ENCODE measurements at regions not wholly inside any gene's neighbourhood (a gene's known extent, or its start where the extent isn't known, plus 50 kb on each side); places are given as distances from the start of the nearest gene placed in this dataset.

DNA sequence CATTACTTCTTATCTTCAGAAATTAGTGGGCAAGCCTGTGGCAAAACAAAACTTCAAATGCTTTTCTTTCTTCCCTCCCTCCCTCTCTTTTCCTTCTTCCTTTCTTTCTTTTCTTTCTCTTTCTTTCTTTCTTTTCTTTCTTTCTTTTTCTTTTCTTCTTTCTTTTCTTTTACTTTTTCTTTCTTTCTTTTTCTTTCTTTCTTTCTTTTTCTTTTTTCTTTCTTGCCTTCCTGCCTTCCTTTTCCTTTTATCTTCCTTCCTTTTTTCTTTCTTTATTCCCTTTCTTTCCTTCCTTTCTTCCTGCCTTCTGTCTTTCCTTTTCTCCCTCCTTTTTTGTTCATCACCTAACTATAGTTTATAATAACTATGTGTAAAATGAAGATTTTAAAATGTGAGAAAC, 295.1 kb downstream of the SMOC2 start:
- DNase-seq: no peak

DNA sequence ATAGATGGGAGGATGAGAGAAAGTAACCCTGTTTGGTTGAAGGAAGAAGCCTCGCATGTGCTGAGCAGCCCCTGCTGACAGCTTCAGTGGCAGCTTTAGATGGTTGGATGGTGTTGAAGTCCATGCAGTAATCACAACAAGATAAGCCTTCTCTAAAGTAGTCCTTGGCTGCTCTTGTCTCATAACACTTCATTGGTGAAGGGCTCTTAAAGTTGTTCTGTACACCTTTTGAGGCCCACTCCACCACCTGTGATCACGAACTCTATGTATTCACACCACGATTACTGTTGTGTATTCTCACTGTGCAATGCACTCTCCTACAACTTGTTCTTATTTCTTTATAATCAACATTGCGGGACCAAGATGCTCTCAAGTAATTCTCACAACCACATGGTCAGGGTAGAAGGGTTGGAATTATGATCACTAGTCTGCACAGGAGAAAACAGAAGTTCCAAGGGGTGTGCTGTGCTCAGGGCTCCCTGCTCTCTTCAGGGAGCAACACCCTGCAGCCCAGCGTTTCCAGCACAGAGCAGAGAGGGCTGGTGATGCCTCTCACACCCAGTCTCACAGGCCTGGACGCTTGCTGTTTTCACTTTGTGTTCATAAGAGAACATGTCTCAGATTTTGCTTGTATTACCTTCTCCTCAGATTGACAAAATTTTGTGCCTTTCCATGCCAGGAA, 294.4 kb downstream of the SMOC2 start:
- no peak for DNase-seq

DNA sequence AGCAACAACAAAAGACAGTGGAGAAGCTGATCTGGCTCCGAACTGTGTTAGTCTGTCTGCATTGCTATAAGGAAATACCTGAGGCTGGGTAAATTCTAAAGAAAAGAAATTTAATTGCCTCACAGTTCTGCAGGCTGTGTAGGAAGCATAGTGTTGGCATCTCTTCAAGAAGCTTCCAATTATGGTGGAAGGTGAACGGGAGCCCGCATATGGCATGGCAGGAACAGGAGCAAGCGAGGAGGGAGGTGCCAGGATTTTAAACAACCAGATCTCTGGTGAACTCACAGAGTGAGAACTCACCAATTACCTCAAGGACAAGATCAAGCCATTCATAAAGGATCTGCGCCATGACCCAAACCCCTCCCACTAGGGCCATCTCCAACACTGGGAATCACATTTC, 293.5 kb downstream of the SMOC2 start:
- no peak for DNase-seq

DNA sequence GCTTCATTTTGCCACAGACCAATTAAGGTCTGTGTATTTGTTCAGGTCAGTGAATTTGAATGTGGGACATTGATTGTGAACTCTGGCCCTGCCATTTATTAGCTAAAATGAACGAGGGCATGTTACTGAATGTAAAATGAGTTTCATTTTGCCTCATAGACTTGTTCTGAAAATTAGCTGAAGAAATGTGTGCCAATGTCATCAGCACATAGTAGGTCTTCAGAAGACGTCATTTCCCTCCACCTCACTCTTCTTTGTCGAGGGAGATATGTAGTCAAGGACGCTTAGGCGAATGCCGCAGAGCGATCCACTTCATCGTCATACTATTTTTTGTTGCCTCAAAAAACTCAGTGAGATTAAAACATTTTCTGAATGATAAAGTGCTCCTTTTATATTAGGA, 291.7 kb downstream of the SMOC2 start:
- DNase-seq: no peak

DNA sequence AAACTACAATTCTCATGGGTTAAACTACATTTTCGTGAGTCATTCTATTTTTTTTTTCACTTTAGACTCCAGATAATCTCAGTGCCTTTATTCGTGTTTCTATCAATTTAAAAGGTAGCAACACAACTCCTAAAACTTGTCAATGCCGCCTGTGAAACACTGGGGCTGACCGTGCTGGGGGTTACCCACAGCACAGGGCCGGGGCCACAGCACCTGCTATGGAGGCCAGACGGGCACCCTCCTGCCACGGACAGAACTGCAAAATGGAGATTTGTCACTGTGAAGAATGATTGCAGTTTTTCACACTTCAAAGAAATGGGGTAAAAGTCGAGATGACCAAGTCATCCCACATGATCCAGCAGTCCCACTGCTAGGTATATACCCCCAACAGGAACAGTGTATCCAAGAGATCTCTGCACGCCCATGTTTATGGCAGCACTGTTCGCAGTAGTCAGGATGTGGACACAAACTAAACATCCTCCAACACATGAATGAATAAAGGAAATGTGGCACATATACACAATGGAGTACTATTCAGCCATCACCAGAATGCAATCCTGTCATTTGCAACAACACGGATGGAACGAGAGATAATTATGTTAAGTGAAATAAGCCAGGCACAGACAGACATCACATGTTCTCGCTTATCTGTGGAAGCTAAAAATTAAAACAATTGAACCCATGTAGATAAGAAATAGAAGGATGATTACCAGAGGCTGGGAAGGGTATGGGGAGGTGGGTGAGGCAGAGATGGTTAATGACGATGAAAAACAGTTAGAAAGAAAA, 290.1 kb downstream of the SMOC2 start:
- no peak for DNase-seq

DNA sequence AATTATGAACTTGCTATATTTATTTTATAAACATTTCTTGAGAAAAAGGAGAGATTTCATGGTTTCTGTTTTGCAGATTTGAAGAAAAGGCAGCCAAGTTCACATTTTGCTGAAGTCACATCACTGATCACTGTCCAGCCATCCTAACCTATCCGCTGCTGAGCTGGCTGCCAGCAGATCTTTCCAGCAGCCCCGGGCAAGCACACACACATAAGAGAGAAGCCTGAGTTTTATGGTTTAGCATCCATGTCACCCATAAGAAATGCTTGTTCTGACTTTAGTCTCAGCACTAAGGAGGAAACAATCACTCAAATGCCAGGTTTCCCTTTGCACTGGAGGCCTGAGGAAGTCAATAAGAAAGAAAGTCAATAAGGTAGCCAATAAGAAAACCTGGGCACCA, 287.1 kb downstream of the SMOC2 start:
- no peak for DNase-seq

DNA sequence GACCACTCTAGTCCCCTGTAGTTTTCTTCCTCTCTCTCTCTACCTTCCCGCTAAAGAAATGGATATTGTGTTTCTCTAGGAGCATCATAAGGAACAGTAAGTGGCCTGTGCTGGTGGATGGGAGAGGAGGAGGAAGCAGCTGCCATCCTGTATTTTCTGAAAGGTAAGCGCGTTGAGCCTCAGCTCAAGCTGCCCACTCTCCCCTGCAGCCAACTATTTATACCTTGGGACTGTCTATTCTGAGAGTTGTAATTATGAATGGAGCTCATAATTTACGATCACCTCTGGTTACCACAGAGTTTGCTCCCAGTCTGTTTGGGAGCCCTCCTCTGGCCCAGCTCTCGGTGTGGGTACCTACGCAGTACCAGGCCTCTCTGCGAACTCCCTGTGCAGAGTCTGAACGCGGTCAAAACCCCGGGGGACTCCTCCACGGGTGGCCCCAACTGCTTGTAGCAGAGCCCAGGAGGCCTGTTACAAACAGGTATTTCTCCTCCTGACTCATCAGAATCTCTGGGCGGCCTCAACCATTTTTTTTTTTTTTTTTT, 285.4 kb downstream of the SMOC2 start:
- no peak for DNase-seq

DNA sequence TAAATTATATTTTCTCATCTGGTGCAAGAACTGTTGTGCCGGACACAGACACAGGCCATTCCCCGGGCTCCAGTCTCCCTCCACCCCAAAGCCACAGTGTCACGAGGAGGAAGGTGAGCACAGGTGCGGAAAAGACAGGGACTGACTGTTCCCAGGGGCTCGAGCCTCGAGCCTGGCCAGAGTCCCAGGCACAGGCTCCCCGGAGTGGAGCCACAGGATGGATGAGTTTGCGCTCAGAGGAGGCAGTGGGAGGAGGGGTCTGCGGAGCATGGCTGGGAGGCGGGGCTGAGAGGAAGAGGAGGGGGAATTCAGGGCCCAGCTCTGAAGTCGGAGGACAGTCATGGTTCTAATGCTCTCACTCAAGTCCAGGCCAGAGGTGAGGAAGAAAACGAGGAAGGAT, 284.8 kb downstream of the SMOC2 start:
- DNase-seq: no peak

DNA sequence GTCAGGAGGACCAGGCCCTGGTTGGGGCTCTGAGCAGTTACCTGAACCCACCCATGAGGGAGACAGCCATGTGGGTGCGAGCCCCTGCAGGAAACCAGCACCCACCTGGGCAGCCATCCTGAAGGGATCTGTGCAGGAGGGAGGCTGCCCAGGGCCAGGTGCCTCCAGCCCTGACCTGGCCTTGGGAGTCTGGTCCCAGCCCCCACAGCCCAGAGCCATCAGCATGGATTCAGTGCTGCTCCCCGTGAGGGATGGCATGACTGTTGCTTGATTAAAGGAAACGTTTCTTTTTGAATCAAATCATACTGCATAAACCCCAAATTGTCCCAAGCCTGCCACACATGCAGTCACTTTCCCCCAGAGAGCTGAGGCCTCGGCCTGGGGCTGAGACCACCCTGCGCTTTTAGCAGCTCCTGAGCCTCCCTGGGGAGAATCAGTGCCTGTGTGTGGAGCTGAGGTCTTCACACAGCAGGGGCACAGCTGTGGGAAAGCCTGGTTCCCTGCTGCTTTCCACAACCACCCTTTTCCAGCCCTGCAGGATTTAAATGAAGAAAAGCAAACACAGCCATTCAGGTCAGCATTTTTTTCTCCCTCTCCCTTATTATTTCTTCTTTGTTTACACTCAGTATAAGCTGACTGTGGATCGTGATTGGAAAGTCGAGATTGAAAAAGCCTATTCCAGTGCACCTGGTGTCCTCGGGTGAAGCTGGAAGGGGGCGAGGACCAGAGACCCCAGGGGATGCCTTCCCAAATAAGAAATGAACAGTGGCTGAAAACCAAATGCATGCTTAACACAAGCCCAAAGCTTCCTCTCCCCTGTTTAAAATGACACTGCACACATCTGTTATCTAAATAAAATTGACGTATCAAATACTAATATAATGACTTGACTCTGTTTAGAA, 283.9 kb downstream of the SMOC2 start:
- no peak for DNase-seq

DNA sequence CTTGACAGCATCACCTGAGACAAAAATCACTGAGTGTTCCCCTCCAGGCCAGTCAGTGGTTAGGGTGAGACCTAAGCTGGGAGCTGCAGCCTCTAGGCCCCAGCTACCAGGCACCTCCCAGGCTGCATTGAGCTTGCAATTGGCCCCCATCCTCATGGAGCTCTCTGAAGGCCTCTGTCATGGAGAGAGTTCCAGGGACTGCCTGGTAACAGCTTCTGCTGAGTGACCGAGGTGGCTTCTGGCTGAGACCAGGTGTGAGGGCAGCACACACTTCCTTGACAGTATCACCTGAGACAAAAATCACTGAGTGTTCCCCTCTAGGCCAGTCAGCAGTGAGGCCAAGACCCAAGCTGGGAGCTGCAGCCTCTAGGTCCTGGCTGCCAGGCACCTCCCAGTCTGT, 283.0 kb downstream of the SMOC2 start:
- no peak for DNase-seq

DNA sequence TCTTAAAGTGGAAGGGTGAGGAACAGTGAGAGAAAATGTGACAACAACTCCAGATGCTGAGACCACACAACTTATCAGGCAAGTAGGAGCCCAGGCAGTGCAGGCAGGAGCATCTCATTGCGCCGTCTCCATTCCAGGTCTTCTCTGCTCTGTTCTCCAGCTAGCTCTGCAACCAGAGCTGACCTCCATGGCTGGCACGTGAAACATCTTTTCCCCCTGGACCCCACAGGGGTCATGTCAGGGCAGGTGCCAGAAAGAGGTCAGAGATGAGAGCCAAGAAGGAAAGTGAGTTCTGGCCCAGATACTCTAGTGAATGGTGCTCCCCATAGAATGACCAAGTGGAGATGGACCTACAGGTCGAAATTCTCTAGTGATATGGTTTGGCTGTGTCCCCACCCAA, 281.4 kb downstream of the SMOC2 start:
- no peak for DNase-seq

DNA sequence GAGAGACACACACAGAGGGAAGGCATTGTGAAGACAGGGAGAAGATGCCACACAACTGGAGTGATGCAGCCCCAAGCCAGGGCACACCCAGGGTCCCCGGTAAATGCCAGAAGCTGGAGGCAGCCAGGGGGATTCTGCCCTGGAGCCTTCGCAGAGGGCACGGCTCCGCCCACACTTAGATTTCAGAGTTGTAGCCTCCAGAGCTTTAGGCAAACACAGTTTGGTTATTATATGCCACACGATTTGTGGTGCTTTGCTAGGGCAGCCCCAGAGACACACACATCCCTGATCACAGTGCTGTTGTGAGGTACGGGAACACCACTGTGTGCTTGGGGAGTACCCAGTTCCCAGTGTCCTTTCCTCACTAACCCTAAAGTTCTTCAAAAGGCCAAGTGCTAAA, 280.6 kb downstream of the SMOC2 start:
- no peak for DNase-seq

DNA sequence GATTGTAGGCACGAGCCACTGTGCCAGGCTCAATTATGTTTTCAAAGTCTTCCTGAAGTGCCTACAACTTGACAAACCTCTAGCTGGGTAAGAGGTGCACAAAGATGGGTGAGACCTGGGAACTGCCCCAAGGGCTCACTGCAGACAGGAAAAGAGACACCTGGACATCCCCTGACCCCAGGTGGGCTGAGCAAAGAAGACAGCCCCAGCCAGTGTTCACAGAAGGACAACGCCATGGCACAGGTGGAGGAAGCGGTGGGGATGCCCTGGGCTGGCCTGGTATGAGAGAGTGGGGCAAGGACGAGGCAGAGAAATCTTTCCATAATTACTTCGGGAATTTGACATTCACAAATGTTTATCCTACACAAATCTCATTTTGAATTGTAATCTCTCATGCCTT, 278.9 kb downstream of the SMOC2 start:
- no peak for DNase-seq

DNA sequence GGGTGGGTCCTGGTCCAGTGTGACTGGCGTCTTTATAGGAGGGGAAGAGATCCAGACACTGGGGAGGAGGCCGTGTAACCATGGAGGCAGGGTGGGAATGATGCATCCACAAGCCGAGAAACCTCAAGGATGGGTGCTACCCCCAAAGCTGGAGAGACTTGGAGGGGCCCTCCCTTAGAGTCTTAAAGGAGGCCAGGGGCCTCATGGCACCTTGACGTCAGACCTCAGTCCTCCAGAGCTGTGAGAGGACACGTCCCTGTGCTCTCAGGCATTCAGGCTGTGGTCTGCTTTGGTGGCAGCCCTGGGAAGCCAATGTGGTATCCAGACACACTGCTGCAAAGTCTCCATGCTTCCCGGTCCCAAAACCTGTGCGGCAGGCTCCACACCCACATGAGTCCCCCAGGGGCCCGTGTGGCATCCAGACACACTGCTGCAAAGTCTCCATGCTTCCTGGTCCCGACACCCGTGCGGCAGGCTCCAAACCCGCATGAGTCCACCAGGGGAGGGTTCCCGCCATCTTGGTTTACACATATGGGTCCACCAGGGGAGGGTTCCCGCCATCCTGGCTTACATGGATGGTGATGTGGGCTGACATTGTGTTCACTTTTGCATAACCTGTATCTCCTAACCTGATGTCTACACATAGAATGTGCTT, 278.0 kb downstream of the SMOC2 start:
- DNase-seq: no peak
